H1 (cell line): ENCODE measurements at regions not wholly inside any gene's neighbourhood (a gene's known extent, or its start where the extent isn't known, plus 50 kb on each side); places are given as distances from the start of the nearest gene placed in this dataset.

Source experiments
- CTCF ChIA-PET: fragments of 300-600 bp; sonication (Branson Sonifier 250); formaldehyde crosslinking; loops from one replicate; lab custom pipeline; 2021; ENCODE audit not compliant: partially characterized antibody; lab: Charles Lee
- POLR2A ChIA-PET: fragments of 300-600 bp; sonication (Branson Sonifier 250); formaldehyde crosslinking; loops from one replicate; lab custom pipeline; 2021; ENCODE audit warnings: inconsistent platforms; ENCODE audit not compliant: partially characterized antibody; lab: Charles Lee
- DNase-seq, 2 experiments: peaks; one replicate each; pipeline versions ENCODE4 v3.0.0 to v3.0.0-alpha.2; 2010 to 2022; ENCODE audit warnings: low spot score in 2 of 2, low read depth in 1 of 2, mixed read lengths in 1 of 2
- FAIRE-seq: peaks from 2 replicates; lab custom pipeline; 2011; peaks lifted over from hg19 to GRCh38; lab: Jason Lieb, UNC
- H2AFZ ChIP-seq: 2 replicates; pipeline ENCODE4 v1.8.1; 2012; ENCODE audit warnings: low read length, inconsistent platforms
- H2AK5ac ChIP-seq: 2 replicates; pipeline ENCODE4 v1.6.1; 2013; ENCODE audit warnings: low read depth, low read length
- H2BK120ac ChIP-seq: replicated peaks from 2 replicates; pipeline ENCODE3; 2013; ENCODE audit warnings: low read depth, low read length, inconsistent platforms
- H2BK12ac ChIP-seq: 2 replicates; pipeline ENCODE4 v1.6.1; 2013; ENCODE audit warnings: low read depth, low read length
- H2BK15ac ChIP-seq: 2 replicates; pipeline ENCODE4 v1.6.1; 2013; ENCODE audit warnings: low read length
- H2BK20ac ChIP-seq: 2 replicates; pipeline ENCODE4 v1.6.1; 2013; ENCODE audit warnings: low read length
- H2BK5ac ChIP-seq: 2 replicates; pipeline ENCODE4 v1.6.1; 2013; ENCODE audit warnings: low read depth, low read length
- H3K14ac ChIP-seq: 2 replicates; pipeline ENCODE4 v1.6.1; 2013; ENCODE audit warnings: inconsistent platforms; ENCODE audit not compliant: insufficient read length
- H3K18ac ChIP-seq: 2 replicates; pipeline ENCODE4 v1.6.1; 2013; ENCODE audit warnings: low read length; ENCODE audit errors: extremely low read depth
- H3K23ac ChIP-seq: 2 replicates; pipeline ENCODE4 v1.6.1; 2013; ENCODE audit warnings: inconsistent platforms; ENCODE audit not compliant: insufficient read length
- H3K23me2 ChIP-seq: 2 replicates; pipeline ENCODE4 v1.6.1; 2013; ENCODE audit warnings: low read depth, low read length
- H3K27ac ChIP-seq: 2 replicates; pipeline ENCODE4 v1.6.1; 2011; ENCODE audit warnings: low read depth, low read length, inconsistent platforms
- H3K27me3 ChIP-seq, 4 experiments: replicated peaks in 1 of 4; 1 replicate in 1 of 4; 2 replicates in 3 of 4; pipeline versions ENCODE4 v1.6.1 to v1.8.1; 2011 to 2013; ENCODE audit warnings: low read length in 3 of 4, mild to moderate bottlenecking in 3 of 4, inconsistent platforms in 2 of 4, mixed read lengths in 2 of 4, moderate library complexity in 1 of 4; ENCODE audit not compliant: control insufficient read depth in 3 of 4, insufficient read depth in 3 of 4; ENCODE audit errors: extremely low read depth in 1 of 4
- H3K36me3 ChIP-seq, 4 experiments: 2 replicates each; pipeline versions ENCODE4 v1.6.1 to v1.8.1; 2011 to 2013; ENCODE audit warnings: mild to moderate bottlenecking in 4 of 4, low read length in 3 of 4, moderate library complexity in 2 of 4, control low read depth in 1 of 4, inconsistent platforms in 1 of 4; ENCODE audit not compliant: insufficient read depth in 4 of 4, control insufficient read depth in 2 of 4
- H3K4ac ChIP-seq: replicated peaks from 2 replicates; pipeline ENCODE3; 2013; ENCODE audit warnings: low read length, low read depth, mixed read lengths, inconsistent platforms; ENCODE audit not compliant: insufficient read length
- H3K4me1 ChIP-seq, 4 experiments: replicated peaks in 1 of 4; 1 replicate in 1 of 4; 2 replicates in 3 of 4; pipeline versions ENCODE4 v1.6.1 to v1.8.1; 2011 to 2013; ENCODE audit warnings: low read length in 3 of 4, inconsistent platforms in 2 of 4, mixed read lengths in 1 of 4; ENCODE audit not compliant: insufficient read depth in 4 of 4, control insufficient read depth in 3 of 4
- H3K4me2 ChIP-seq, 2 experiments: 2 replicates each; pipeline versions ENCODE4 v1.6.1 to v1.8.1; 2011 to 2013; ENCODE audit warnings: low read depth in 2 of 2, low read length in 2 of 2, control low read depth in 1 of 2, inconsistent platforms in 1 of 2, mild to moderate bottlenecking in 1 of 2; ENCODE audit not compliant: insufficient read depth in 1 of 2
- H3K4me3 ChIP-seq, 4 experiments: fragments of 200-600, 300-600 bp in 1 of 4; sonication (generic), shearing (Covaris generic), sonication (Bioruptor Twin) in 1 of 4; 2 replicates each; pipeline versions ENCODE4 v1.5.1 to v1.8.1; 2011 to 2016; ENCODE audit warnings: low read length in 4 of 4, low read depth in 3 of 4, control low read depth in 2 of 4, inconsistent platforms in 2 of 4, mild to moderate bottlenecking in 2 of 4, mixed read lengths in 1 of 4, moderate library complexity in 1 of 4; ENCODE audit not compliant: insufficient read depth in 2 of 4; ENCODE audit errors: extremely low read depth in 1 of 4
- H3K56ac ChIP-seq: replicated peaks from 2 replicates; pipeline ENCODE3; 2013; ENCODE audit warnings: low read depth, mild to moderate bottlenecking, mixed read lengths, low read length, inconsistent platforms; ENCODE audit not compliant: insufficient read length
- H3K79me1 ChIP-seq: 2 replicates; pipeline ENCODE4 v1.6.1; 2013; ENCODE audit warnings: low read depth, low read length, control low read depth
- H3K79me2 ChIP-seq, 2 experiments: 2 replicates each; pipeline versions ENCODE4 v1.6.1 to v1.8.1; 2012 to 2013; ENCODE audit warnings: low read length in 2 of 2, mild to moderate bottlenecking in 2 of 2, inconsistent platforms in 1 of 2; ENCODE audit not compliant: insufficient read depth in 2 of 2, control insufficient read depth in 1 of 2
- H3K9ac ChIP-seq, 4 experiments: replicated peaks in 1 of 4; 1 replicate in 1 of 4; 2 replicates in 3 of 4; pipeline versions ENCODE4 v1.6.1 to v1.8.1; 2011 to 2013; ENCODE audit warnings: low read depth in 3 of 4, low read length in 3 of 4, control low read depth in 2 of 4, mild to moderate bottlenecking in 2 of 4, moderate library complexity in 2 of 4, inconsistent platforms in 1 of 4; ENCODE audit errors: extremely low read depth in 1 of 4
- H3K9me3 ChIP-seq, 2 experiments: 2 replicates each; pipeline versions ENCODE4 v1.6.1 to v1.8.1; 2012 to 2013; ENCODE audit warnings: mild to moderate bottlenecking in 2 of 2, moderate library complexity in 2 of 2, control low read depth in 1 of 2, inconsistent platforms in 1 of 2, low read depth in 1 of 2, low read length in 1 of 2, mixed read lengths in 1 of 2; ENCODE audit not compliant: insufficient read depth in 2 of 2
- H4K20me1 ChIP-seq, 2 experiments: replicated peaks in 1 of 2; 2 replicates each; pipeline versions ENCODE3 to v1.8.1; 2011 to 2013; ENCODE audit warnings: inconsistent platforms in 2 of 2, low read length in 2 of 2, mild to moderate bottlenecking in 1 of 2; ENCODE audit not compliant: insufficient read depth in 2 of 2, control insufficient read depth in 1 of 2
- H4K5ac ChIP-seq: 2 replicates; pipeline ENCODE4 v1.6.1; 2013; ENCODE audit warnings: low read length, low read depth, mixed read lengths, inconsistent platforms; ENCODE audit not compliant: insufficient read length
- H4K8ac ChIP-seq: 2 replicates; pipeline ENCODE4 v1.8.0; 2013; ENCODE audit warnings: mild to moderate bottlenecking, moderate library complexity, low read length, inconsistent platforms; ENCODE audit not compliant: insufficient read depth; ENCODE audit errors: extremely low read depth
- H4K91ac ChIP-seq: replicated peaks from 2 replicates; pipeline ENCODE3; 2013; ENCODE audit warnings: low read length, mixed read lengths, inconsistent platforms; ENCODE audit not compliant: insufficient read length
- ASH2L ChIP-seq: fragments of 200-600, 300-600 bp; sonication (generic); IDR thresholded peaks from one replicate; pipeline ENCODE4 v1.7.1; 2017; ENCODE audit warnings: low read length
- BCL11A ChIP-seq, 2 experiments: IDR thresholded peaks; one replicate each; pipeline ENCODE4 v1.6.1; 2011; ENCODE audit warnings: low read depth in 2 of 2, low read length in 2 of 2, mild to moderate bottlenecking in 2 of 2
- CBX5 ChIP-seq: fragments of 300-800, 300-1000 bp; sonication (generic); IDR thresholded peaks from 2 replicates; pipeline ENCODE4 v1.7.1; 2016; ENCODE audit warnings: antibody characterized with exemption, low read length, low read depth
- CEBPB ChIP-seq: IDR thresholded peaks from 2 replicates; pipeline ENCODE4 v1.6.1; 2012; ENCODE audit warnings: low read depth, low read length
- EZH2 ChIP-seq: fragments of 200-600 bp; sonication (generic); IDR thresholded peaks from 2 replicates; pipeline ENCODE4 v1.7.1; 2012; ENCODE audit warnings: low read depth, mild to moderate bottlenecking, moderate library complexity, low read length, inconsistent platforms; ENCODE audit not compliant: severe bottlenecking
- GABPA ChIP-seq: IDR thresholded peaks from 2 replicates; pipeline ENCODE4 v1.6.1; 2011; ENCODE audit warnings: mild to moderate bottlenecking, low read length, moderate library complexity, borderline replicate concordance; ENCODE audit not compliant: insufficient read depth
- JUND ChIP-seq: IDR thresholded peaks from 2 replicates; pipeline ENCODE4 v1.6.1; 2011; ENCODE audit warnings: mild to moderate bottlenecking, improper control_type of control experiment, low read length
- RFX5 ChIP-seq: IDR thresholded peaks from 2 replicates; pipeline ENCODE4 v1.6.1; 2011; ENCODE audit warnings: low read depth, low read length, improper control_type of control experiment, borderline replicate concordance
- SRF ChIP-seq: IDR thresholded peaks from 2 replicates; pipeline ENCODE4 v1.6.1; 2011; ENCODE audit warnings: mild to moderate bottlenecking, low read depth, low read length, moderate library complexity
- TAF1 ChIP-seq: IDR thresholded peaks from 2 replicates; pipeline ENCODE4 v1.6.1; 2011; ENCODE audit warnings: mild to moderate bottlenecking, low read depth, low read length
- TAF7 ChIP-seq: optimal IDR thresholded peaks from 2 replicates; pipeline ENCODE3; 2011; ENCODE audit warnings: low read depth, mild to moderate bottlenecking, inconsistent platforms, low read length, moderate library complexity, borderline replicate concordance
- WGBS, 2 experiments: shearing (Covaris generic) in 1 of 2; methylation state at CpG; one replicate each; pipeline versions ENCODE4 v1.1.6 to v1.1.7; 2013 to 2015; ENCODE audit warnings: low lambda C conversion rate in 2 of 2, mixed read lengths in 2 of 2, inconsistent platforms in 1 of 2, low coverage in 1 of 2, missing lambda C conversion rate in 1 of 2; ENCODE audit not compliant: insufficient replicate concordance in 2 of 2, insufficient coverage in 1 of 2, insufficient read length in 1 of 2; ENCODE audit errors: extremely low coverage in 1 of 2, missing lambda C conversion rate in 1 of 2; 5-methylcytosine and 5-hydroxymethylcytosine counted together

GRCh38 chr6:129921169-129921817, 60.2 kb upstream of the TMEM244 start:
- no peak overlapping the region for H2BK5ac ChIP-seq
- H3K4me2 ChIP-seq: no peak overlapping the region
- no peaks in the 10 kb centered on the region for H3K79me2 ChIP-seq
- no peaks in the 10 kb centered on the region for H4K20me1 ChIP-seq
- POLR2A ChIA-PET: no interaction called here
- H4K8ac ChIP-seq: peak overlapping the region; percentile 85; the same call in 1 of the 2 replicates
- DNase-seq (no peak), FAIRE-seq (no peak)
- 65% methylated on average over 3 of the region's 3 CpGs; no CpG with 5 or more reads in 1 of the 2 experiments for WGBS, 2 experiments
- H2BK120ac ChIP-seq: no peak overlapping the region
- H4K5ac ChIP-seq: no peak overlapping the region
- H3K14ac ChIP-seq: no peak overlapping the region
- H3K4ac ChIP-seq: no peak overlapping the region
- H2AK5ac ChIP-seq: no peak overlapping the region
- no peaks in the 10 kb centered on the region for H3K79me1 ChIP-seq
- H4K91ac ChIP-seq: no peak overlapping the region
- no peaks in the 10 kb centered on the region for H3K36me3 ChIP-seq
- H3K27me3 ChIP-seq: no peaks in the 10 kb centered on the region
- H3K23ac ChIP-seq: no peak overlapping the region
- CTCF ChIA-PET: interaction anchor here (0.8 to 2.7 kb wide), 3 partner anchors 12 to 26 kb away, joined by 3 to 7 read pairs (median 3); no protein-coding TSS in a partner anchor
- H3K27ac ChIP-seq: no peak overlapping the region
- H3K18ac ChIP-seq: no peak overlapping the region
- H2AFZ ChIP-seq: peak overlapping the region; percentile 85; the same call in 1 of the 2 replicates
- H3K9ac ChIP-seq: no peak overlapping the region
- no peak overlapping the region for H3K4me3 ChIP-seq
- H2BK15ac ChIP-seq: no peak overlapping the region
- H3K4me1 ChIP-seq: no peaks in the 10 kb centered on the region
- H3K23me2 ChIP-seq: no peaks in the 10 kb centered on the region
- H2BK20ac ChIP-seq: no peak overlapping the region
- H3K56ac ChIP-seq: no peak overlapping the region
- no peak overlapping the region for H2BK12ac ChIP-seq
- H3K9me3 ChIP-seq: no peaks in the 10 kb centered on the region
- no peak for TF ChIP-seq EZH2
- no peak for TF ChIP-seq CEBPB
- no peak for TF ChIP-seq BCL11A (IDR thresholded peaks at IDR 0.05; ENCODE audit: low read depth in 2 of 2, low read length in 2 of 2)
- no peak for TF ChIP-seq JUND
- no peak for TF ChIP-seq RFX5
- TF ChIP-seq CBX5: no peak
- no peak for TF ChIP-seq ASH2L
- no peak for TF ChIP-seq TAF1
- no peak for TF ChIP-seq GABPA
- no peak for TF ChIP-seq TAF7
- TF ChIP-seq SRF: no peak
